ENCODE measurements at regions not wholly inside any gene's neighbourhood (a gene's known extent, or its start where the extent isn't known, plus 50 kb on each side); places are given as distances from the start of the nearest gene placed in this dataset.

DNA sequence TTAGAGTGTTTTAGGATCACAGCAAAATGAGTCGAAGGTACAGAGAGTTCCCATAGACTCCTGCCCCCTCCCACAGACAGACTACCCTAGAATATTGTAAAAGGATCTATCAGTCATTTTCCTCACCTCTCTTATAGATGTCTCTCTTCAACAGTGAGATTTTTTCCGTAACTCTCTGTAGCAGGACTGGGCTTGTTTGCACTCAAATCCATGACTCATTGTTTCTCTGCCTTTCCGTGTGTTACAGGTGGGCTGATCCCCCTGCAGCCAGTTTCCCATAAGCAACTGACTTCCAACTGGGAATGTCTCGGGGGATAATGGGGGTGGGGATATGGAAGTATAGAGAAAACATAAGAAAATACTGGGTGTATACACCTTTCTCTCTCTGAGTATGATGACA lies 921.0 kb downstream of the GATA3 start:
- no peaks in the 10 kb centered on the region for H3K9me3 ChIP-seq (ENCODE audit: control insufficient read depth, low read depth, low read length)
- no peaks in the 10 kb centered on the region for H3K36me3 ChIP-seq (ENCODE audit: control insufficient read depth in 2 of 2, extremely low read depth in 1 of 2, insufficient read depth in 2 of 2, low read length in 2 of 2)
- no peak overlapping the region for H2AFZ ChIP-seq (ENCODE audit: control insufficient read depth, low read length)
- H3K9me1 ChIP-seq (ENCODE audit: control insufficient read depth, extremely low read depth, insufficient read depth, low read length): no peaks in the 10 kb centered on the region
- dilution Hi-C loops (cut with MboI; ENCODE audit: extremely low pct_ligation_motif_present, low sequenced_read_pairs): no loop called here
- H3K4me1 ChIP-seq (ENCODE audit: control insufficient read depth, extremely low read depth, insufficient read depth, low read length): peaks cover 8% of the 10 kb centered on the region
- FAIRE-seq (peak; percentile 90), DNase-seq (ENCODE audit: low read depth, low spot score) (no peak)
- no peaks in the 10 kb centered on the region for H3K79me2 ChIP-seq (ENCODE audit: control insufficient read depth, insufficient read depth, low read length)
- TF ChIP-seq, protein P1, sequence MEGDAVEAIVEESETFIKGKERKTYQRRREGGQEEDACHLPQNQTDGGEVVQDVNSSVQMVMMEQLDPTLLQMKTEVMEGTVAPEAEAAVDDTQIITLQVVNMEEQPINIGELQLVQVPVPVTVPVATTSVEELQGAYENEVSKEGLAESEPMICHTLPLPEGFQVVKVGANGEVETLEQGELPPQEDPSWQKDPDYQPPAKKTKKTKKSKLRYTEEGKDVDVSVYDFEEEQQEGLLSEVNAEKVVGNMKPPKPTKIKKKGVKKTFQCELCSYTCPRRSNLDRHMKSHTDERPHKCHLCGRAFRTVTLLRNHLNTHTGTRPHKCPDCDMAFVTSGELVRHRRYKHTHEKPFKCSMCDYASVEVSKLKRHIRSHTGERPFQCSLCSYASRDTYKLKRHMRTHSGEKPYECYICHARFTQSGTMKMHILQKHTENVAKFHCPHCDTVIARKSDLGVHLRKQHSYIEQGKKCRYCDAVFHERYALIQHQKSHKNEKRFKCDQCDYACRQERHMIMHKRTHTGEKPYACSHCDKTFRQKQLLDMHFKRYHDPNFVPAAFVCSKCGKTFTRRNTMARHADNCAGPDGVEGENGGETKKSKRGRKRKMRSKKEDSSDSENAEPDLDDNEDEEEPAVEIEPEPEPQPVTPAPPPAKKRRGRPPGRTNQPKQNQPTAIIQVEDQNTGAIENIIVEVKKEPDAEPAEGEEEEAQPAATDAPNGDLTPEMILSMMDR (optimal IDR thresholded peaks at IDR 0.05 in 1 of 3, IDR thresholded peaks at IDR 0.05 in 1 of 3, conservative IDR thresholded peaks at IDR 0.05 in 1 of 3; ENCODE audit: extremely low read depth in 1 of 3, insufficient read depth in 2 of 3, low read length in 3 of 3): no peak
- no peak for TF ChIP-seq EZH2 (IDR thresholded peaks at IDR 0.05; ENCODE audit: low read length)
- no peak overlapping the region for H3K4me3 ChIP-seq (ENCODE audit: control insufficient read depth in 2 of 3, extremely low read depth in 1 of 3, insufficient read depth in 2 of 3, low read depth in 1 of 3, low read length in 3 of 3)
- H3K27ac ChIP-seq (ENCODE audit: control insufficient read depth, insufficient read depth, low read length): no peak overlapping the region
- no peaks in the 10 kb centered on the region for H4K20me1 ChIP-seq (ENCODE audit: control insufficient read depth, extremely low read depth, insufficient read depth, low read length)
- no peak overlapping the region for H3K9ac ChIP-seq (ENCODE audit: control insufficient read depth, extremely low read depth, insufficient read depth, low read length)
- H3K27me3 ChIP-seq (ENCODE audit: control insufficient read depth, extremely low read depth, insufficient read depth, low read length): no peaks in the 10 kb centered on the region
- H3K4me2 ChIP-seq (ENCODE audit: control insufficient read depth, extremely low read depth, insufficient read depth, low read depth, low read length): peak overlapping the region; percentile 54

DNA sequence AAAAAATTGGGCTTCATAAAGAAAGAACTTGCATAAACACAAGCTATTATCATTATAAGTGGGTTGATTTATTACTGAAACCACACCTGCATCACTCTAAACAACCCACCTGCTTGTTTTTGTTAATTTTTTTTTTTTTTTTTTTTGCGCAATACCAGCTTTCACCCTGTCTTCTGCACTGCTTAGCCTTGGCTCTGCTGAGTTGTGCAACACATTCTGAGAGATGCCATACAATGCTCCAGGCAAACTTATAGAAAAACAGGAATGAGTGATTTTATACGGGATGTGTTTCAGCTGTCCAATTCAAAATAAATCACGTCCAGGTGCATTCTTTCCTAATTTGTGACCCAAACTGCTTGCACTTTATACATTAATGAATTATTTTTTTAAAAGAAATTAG lies 923.6 kb downstream of the GATA3 start:
- dilution Hi-C loops (cut with MboI; ENCODE audit: extremely low pct_ligation_motif_present, low sequenced_read_pairs): no loop called here
- DNase-seq (ENCODE audit: low read depth, low spot score) (no peak), FAIRE-seq (no peak)
- H3K79me2 ChIP-seq (ENCODE audit: control insufficient read depth, insufficient read depth, low read length): no peaks in the 10 kb centered on the region
- no peaks in the 10 kb centered on the region for H4K20me1 ChIP-seq (ENCODE audit: control insufficient read depth, extremely low read depth, insufficient read depth, low read length)
- no peaks in the 10 kb centered on the region for H3K27me3 ChIP-seq (ENCODE audit: control insufficient read depth, extremely low read depth, insufficient read depth, low read length)
- H2AFZ ChIP-seq (ENCODE audit: control insufficient read depth, low read length): no peak overlapping the region
- H3K9me3 ChIP-seq (ENCODE audit: control insufficient read depth, low read depth, low read length): no peaks in the 10 kb centered on the region
- no peak for TF ChIP-seq EZH2 (IDR thresholded peaks at IDR 0.05; ENCODE audit: low read length)
- TF ChIP-seq, protein P1 (optimal IDR thresholded peaks at IDR 0.05 in 1 of 3, IDR thresholded peaks at IDR 0.05 in 1 of 3, conservative IDR thresholded peaks at IDR 0.05 in 1 of 3; ENCODE audit: extremely low read depth in 1 of 3, insufficient read depth in 2 of 3, low read length in 3 of 3): no peak
- no peaks in the 10 kb centered on the region for H3K36me3 ChIP-seq (ENCODE audit: control insufficient read depth in 2 of 2, extremely low read depth in 1 of 2, insufficient read depth in 2 of 2, low read length in 2 of 2)
- no peaks in the 10 kb centered on the region for H3K9me1 ChIP-seq (ENCODE audit: control insufficient read depth, extremely low read depth, insufficient read depth, low read length)
- H3K4me2 ChIP-seq (ENCODE audit: control insufficient read depth, extremely low read depth, insufficient read depth, low read depth, low read length): no peak overlapping the region
- H3K9ac ChIP-seq (ENCODE audit: control insufficient read depth, extremely low read depth, insufficient read depth, low read length): no peak overlapping the region
- H3K4me3 ChIP-seq (ENCODE audit: control insufficient read depth in 2 of 3, extremely low read depth in 1 of 3, insufficient read depth in 2 of 3, low read depth in 1 of 3, low read length in 3 of 3): no peak overlapping the region
- H3K4me1 ChIP-seq (ENCODE audit: control insufficient read depth, extremely low read depth, insufficient read depth, low read length): peaks cover 8% of the 10 kb centered on the region
- no peak overlapping the region for H3K27ac ChIP-seq (ENCODE audit: control insufficient read depth, insufficient read depth, low read length)
